Gastroesophageal sphincter (tissue), 3 donors: ENCODE measurements at regions not wholly inside any gene's neighbourhood (a gene's known extent, or its start where the extent isn't known, plus 50 kb on each side); places are given as distances from the start of the nearest gene placed in this dataset.

Experiments used
- CTCF ChIP-seq, 4 experiments: fragments of 200-600 bp in 2 of 4; fragments of 450-650 bp in 2 of 4; sonication (generic) in 1 of 4; IDR thresholded peaks; one replicate each; pipeline ENCODE4 v1.5.1; 2017 to 2019; ENCODE audit warnings: antibody characterized with exemption in 4 of 4, mild to moderate bottlenecking in 2 of 4, moderate library complexity in 2 of 4
- POLR2A ChIP-seq, 2 donors: fragments of 450-650 bp; IDR thresholded peaks; one replicate each; pipeline ENCODE4 v1.6.1; 2017; ENCODE audit warnings: antibody characterized with exemption in 2 of 2, mild to moderate bottlenecking in 2 of 2, moderate library complexity in 1 of 2

DNA sequence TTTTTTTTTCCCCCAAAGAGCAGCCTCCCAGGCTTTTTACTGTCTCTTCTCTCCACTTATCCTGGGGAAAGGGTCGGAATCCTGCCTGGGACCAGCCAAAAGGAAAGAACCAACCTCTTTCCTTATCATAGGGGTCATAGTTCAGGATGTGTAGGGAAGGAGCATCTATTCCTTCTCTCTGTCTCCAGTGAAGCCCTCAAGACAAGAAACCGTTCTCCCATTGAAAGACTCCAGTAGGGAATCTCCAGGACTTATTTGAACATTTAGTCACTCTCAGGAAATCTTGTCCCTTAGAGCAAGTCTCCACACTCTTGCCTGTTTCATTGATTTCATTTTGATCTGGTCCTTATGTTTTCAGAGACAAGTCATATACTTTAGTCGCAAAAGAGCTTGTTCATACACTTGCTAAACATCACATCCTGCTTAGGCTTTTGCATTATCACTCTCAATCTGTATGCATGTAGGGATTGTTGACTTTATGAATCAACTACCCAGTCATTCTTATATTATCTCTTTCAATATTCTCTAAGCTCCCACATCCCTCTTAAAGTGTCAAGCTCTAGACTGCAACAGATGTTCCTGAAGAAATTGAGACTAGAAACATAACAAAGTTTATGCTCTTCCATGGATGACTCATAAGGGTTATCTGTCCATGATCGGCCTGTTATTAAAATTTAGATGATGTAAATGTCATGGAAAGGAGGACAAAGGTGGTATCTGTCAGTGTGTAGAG is 116.2 kb upstream of the ST6GAL2 start:
- TF ChIP-seq CTCF (IDR thresholded peaks at IDR 0.05) (no peak), POLR2A (IDR thresholded peaks at IDR 0.05) (no peak)
